IPS-15b (cell line): ENCODE measurements at regions not wholly inside any gene's neighbourhood (a gene's known extent, or its start where the extent isn't known, plus 50 kb on each side); places are given as distances from the start of the nearest gene placed in this dataset.

Experiments
- H3K27me3 ChIP-seq: one replicate; pipeline ENCODE4 v1.6.1; 2013; ENCODE audit warnings: low read length; ENCODE audit not compliant: control insufficient read depth, insufficient read depth
- H3K36me3 ChIP-seq: one replicate; pipeline ENCODE4 v1.6.1; 2013; ENCODE audit warnings: low read length; ENCODE audit not compliant: control insufficient read depth, insufficient read depth
- H3K4me1 ChIP-seq: one replicate; pipeline ENCODE4 v1.6.1; 2013; ENCODE audit warnings: mild to moderate bottlenecking, low read length; ENCODE audit not compliant: control insufficient read depth, insufficient read depth
- H3K4me3 ChIP-seq: one replicate; pipeline ENCODE4 v1.5.1; 2013; ENCODE audit warnings: low read depth, low read length
- H3K9ac ChIP-seq: one replicate; pipeline ENCODE4 v1.6.1; 2013; ENCODE audit warnings: low read depth, mild to moderate bottlenecking, low read length
- H3K9me3 ChIP-seq: one replicate; pipeline ENCODE4 v1.6.1; 2013; ENCODE audit warnings: mild to moderate bottlenecking, low read length; ENCODE audit not compliant: control insufficient read depth, insufficient read depth

- peaks cover 4% of the 10 kb centered on the region for H3K36me3 ChIP-seq
- H3K27me3 ChIP-seq = no peaks in the 10 kb centered on the region
- no peak overlapping the region for H3K4me3 ChIP-seq
- H3K4me1 ChIP-seq = peaks cover 8% of the 10 kb centered on the region
- H3K9ac ChIP-seq = no peak overlapping the region
- H3K9me3 ChIP-seq = peaks cover 16% of the 10 kb centered on the region
These were observed 76.9 kb downstream of the CD24 start for GRCh38 chr6:106897580-106897979.

- Histone ChIP-seq H3K9me3 (peaks cover 3% of the 10 kb centered on the region), H3K4me1 (peaks cover 8% of the 10 kb centered on the region), H3K9ac (no peak overlapping the region), H3K4me3 (no peak overlapping the region), H3K36me3 (no peaks in the 10 kb centered on the region), H3K27me3 (no peaks in the 10 kb centered on the region)
These were observed 78.9 kb downstream of the CD24 start for GRCh38 chr6:106895703-106896040.

- H3K36me3 ChIP-seq = no peaks in the 10 kb centered on the region
- no peak overlapping the region for H3K9ac ChIP-seq
- H3K4me3 ChIP-seq = no peak overlapping the region
- H3K4me1 ChIP-seq = peaks cover 8% of the 10 kb centered on the region
- H3K9me3 ChIP-seq = peaks cover 3% of the 10 kb centered on the region
- H3K27me3 ChIP-seq = no peaks in the 10 kb centered on the region
These were observed 79.4 kb downstream of the CD24 start for GRCh38 chr6:106894978-106895702.

- Histone ChIP-seq H3K9me3 (no peaks in the 10 kb centered on the region), H3K4me3 (no peak overlapping the region), H3K4me1 (peaks cover 11% of the 10 kb centered on the region), H3K9ac (no peak overlapping the region), H3K36me3 (no peaks in the 10 kb centered on the region), H3K27me3 (no peaks in the 10 kb centered on the region)
These were observed 82.3 kb downstream of the CD24 start for GRCh38 chr6:106892186-106892585.

- Histone ChIP-seq H3K27me3 (no peaks in the 10 kb centered on the region), H3K4me1 (peaks cover 18% of the 10 kb centered on the region), H3K9ac (no peak overlapping the region)
These were observed 84.1 kb downstream of the CD24 start for GRCh38 chr6:106890447-106890846.

GRCh38 chr6:106889692-106890091 lies 84.8 kb downstream of the CD24 start:
- H3K9me3 ChIP-seq = no peaks in the 10 kb centered on the region
- H3K4me1 ChIP-seq = peaks cover 18% of the 10 kb centered on the region

More at GRCh38 chr6:106890447-106890846, 84.1 kb downstream of the CD24 start:
- no peaks in the 10 kb centered on the region for H3K9me3 ChIP-seq
- no peak overlapping the region for H3K4me3 ChIP-seq
- H3K36me3 ChIP-seq = no peaks in the 10 kb centered on the region

GRCh38 chr6:106886922-106887797 lies 87.4 kb downstream of the CD24 start:
- Histone ChIP-seq H3K9me3 (no peaks in the 10 kb centered on the region), H3K4me3 (no peak overlapping the region), H3K27me3 (no peaks in the 10 kb centered on the region), H3K9ac (no peak overlapping the region), H3K4me1 (peaks cover 22% of the 10 kb centered on the region), H3K36me3 (no peaks in the 10 kb centered on the region)

More at GRCh38 chr6:106889692-106890091, 84.8 kb downstream of the CD24 start:
- H3K9ac ChIP-seq = no peak overlapping the region
- no peaks in the 10 kb centered on the region for H3K27me3 ChIP-seq
- no peak overlapping the region for H3K4me3 ChIP-seq
- no peaks in the 10 kb centered on the region for H3K36me3 ChIP-seq

GRCh38 chr6:106886081-106886843 lies 88.3 kb downstream of the CD24 start:
- no peaks in the 10 kb centered on the region for H3K9me3 ChIP-seq
- no peak overlapping the region for H3K4me3 ChIP-seq
- H3K9ac ChIP-seq = no peak overlapping the region
- H3K36me3 ChIP-seq = no peaks in the 10 kb centered on the region
- H3K27me3 ChIP-seq = no peaks in the 10 kb centered on the region
- H3K4me1 ChIP-seq = peaks cover 22% of the 10 kb centered on the region

- Histone ChIP-seq H3K9me3 (no peaks in the 10 kb centered on the region), H3K9ac (no peak overlapping the region), H3K4me3 (no peak overlapping the region), H3K36me3 (no peaks in the 10 kb centered on the region), H3K27me3 (no peaks in the 10 kb centered on the region), H3K4me1 (peaks cover 22% of the 10 kb centered on the region)
These were observed 88.8 kb downstream of the CD24 start for GRCh38 chr6:106885679-106886078.

- Histone ChIP-seq H3K4me3 (no peak overlapping the region), H3K9me3 (no peaks in the 10 kb centered on the region), H3K36me3 (no peaks in the 10 kb centered on the region), H3K9ac (no peak overlapping the region), H3K27me3 (no peaks in the 10 kb centered on the region), H3K4me1 (peaks cover 22% of the 10 kb centered on the region)
These were observed 90.0 kb downstream of the CD24 start for GRCh38 chr6:106884576-106884975.

- Histone ChIP-seq H3K9me3 (no peaks in the 10 kb centered on the region), H3K4me3 (no peak overlapping the region), H3K4me1 (peaks cover 22% of the 10 kb centered on the region), H3K9ac (no peak overlapping the region), H3K27me3 (no peaks in the 10 kb centered on the region), H3K36me3 (no peaks in the 10 kb centered on the region)
These were observed 90.7 kb downstream of the CD24 start for GRCh38 chr6:106883808-106884262.
